Gastroesophageal sphincter (tissue), 3 donors: ENCODE measurements at regions not wholly inside any gene's neighbourhood (a gene's known extent, or its start where the extent isn't known, plus 50 kb on each side); places are given as distances from the start of the nearest gene placed in this dataset.

ENCODE experiments used
- CTCF ChIP-seq, 4 experiments: fragments of 200-600 bp in 2 of 4; fragments of 450-650 bp in 2 of 4; sonication (generic) in 1 of 4; IDR thresholded peaks; one replicate each; pipeline ENCODE4 v1.5.1; 2017 to 2019; ENCODE audit warnings: antibody characterized with exemption in 4 of 4, mild to moderate bottlenecking in 2 of 4, moderate library complexity in 2 of 4
- POLR2A ChIP-seq, 2 donors: fragments of 450-650 bp; IDR thresholded peaks; one replicate each; pipeline ENCODE4 v1.6.1; 2017; ENCODE audit warnings: antibody characterized with exemption in 2 of 2, mild to moderate bottlenecking in 2 of 2, moderate library complexity in 1 of 2

- no peak for TF ChIP-seq POLR2A (IDR thresholded peaks at IDR 0.05)
- no peak for TF ChIP-seq CTCF (IDR thresholded peaks at IDR 0.05)
These were observed 1586.7 kb downstream of the HACE1 start for GRCh38 chr6:103273048-103273447.
